HepG2 (cell line): ENCODE measurements at regions not wholly inside any gene's neighbourhood (a gene's known extent, or its start where the extent isn't known, plus 50 kb on each side); places are given as distances from the start of the nearest gene placed in this dataset.

Source experiments
- FOSL2 ChIP-seq: sonication (generic); formaldehyde crosslinking; IDR thresholded peaks from 2 replicates; pipeline ENCODE4 v1.4.0; 2020; ENCODE audit warnings: missing genetic modification reagents
- GABPB1 ChIP-seq: IDR thresholded peaks from 2 replicates; pipeline ENCODE4 v1.6.1; 2016; ENCODE audit warnings: mild to moderate bottlenecking, missing genetic modification reagents, moderate library complexity, missing compliant biosample characterization
- JUNB ChIP-seq: sonication (generic); formaldehyde crosslinking; IDR thresholded peaks from 2 replicates; pipeline ENCODE4 v1.8.0; 2022; ENCODE audit warnings: missing genetic modification reagents, mild to moderate bottlenecking, borderline replicate concordance
- NFE2L2 ChIP-seq: fragments of 150-350 bp; IDR thresholded peaks from 2 replicates; pipeline ENCODE4 v1.6.1; 2014; ENCODE audit warnings: low read length
- POLR2AphosphoS5 ChIP-seq: IDR thresholded peaks from 2 replicates; pipeline ENCODE4 v1.6.1; 2012; ENCODE audit warnings: low read depth, low read length
- ZBTB8A ChIP-seq: sonication (generic); formaldehyde crosslinking; IDR thresholded peaks from 2 replicates; pipeline ENCODE4 v1.4.0; 2020; ENCODE audit warnings: mild to moderate bottlenecking, low read depth, missing genetic modification reagents, borderline replicate concordance
- ZC3H4 ChIP-seq: sonication (generic); formaldehyde crosslinking; IDR thresholded peaks from 2 replicates; pipeline ENCODE4 v1.4.0; 2020; ENCODE audit warnings: missing genetic modification reagents, borderline replicate concordance
- ZNF510 ChIP-seq: sonication (generic); formaldehyde crosslinking; IDR thresholded peaks from 2 replicates; pipeline ENCODE4 v1.4.0; 2020; ENCODE audit warnings: low read depth, mild to moderate bottlenecking, missing genetic modification reagents
- ZNF556 ChIP-seq: sonication (generic); formaldehyde crosslinking; IDR thresholded peaks from 2 replicates; pipeline ENCODE4 v1.4.0; 2020; ENCODE audit warnings: mild to moderate bottlenecking, missing genetic modification reagents, borderline replicate concordance
- TF ChIP-seq, protein P1 (sequence below): sonication (generic); formaldehyde crosslinking; IDR thresholded peaks from 2 replicates; pipeline ENCODE4 v1.4.0; 2020; ENCODE audit warnings: missing genetic modification reagents
- TF ChIP-seq, protein P2 (sequence below): IDR thresholded peaks from 2 replicates; pipeline ENCODE4 v1.6.1; 2012; ENCODE audit warnings: low read length, improper control_type of control experiment
- TF ChIP-seq, protein P3 (sequence below): sonication (generic); formaldehyde crosslinking; IDR thresholded peaks from 2 replicates; pipeline ENCODE4 v1.5.0; 2020; ENCODE audit warnings: mild to moderate bottlenecking, missing genetic modification reagents, moderate library complexity

DNA sequence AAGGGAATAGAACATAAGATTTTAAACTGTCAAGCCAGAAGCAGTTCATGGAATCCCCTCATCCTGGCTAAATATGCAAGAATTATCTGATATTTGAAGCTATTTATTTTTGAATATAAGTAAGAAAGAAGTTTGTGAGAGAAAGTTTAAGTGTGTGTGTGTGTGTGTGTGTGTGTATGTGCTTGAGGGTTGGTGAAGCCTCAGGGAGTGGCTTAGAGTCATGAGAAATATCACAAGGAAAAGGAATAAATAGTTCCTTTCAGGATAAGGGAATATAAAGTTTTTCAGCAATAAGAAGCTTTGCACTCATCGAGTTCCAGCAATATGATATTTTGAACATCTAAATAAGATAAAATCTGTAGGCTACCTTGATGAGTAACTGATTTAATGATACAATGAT lies 359.6 kb downstream of the MEIS1 start:
- TF ChIP-seq POLR2AphosphoS5 (no peak), ZC3H4 (CRISPR knock-in tag) (no peak), ZNF556 (CRISPR knock-in tag) (no peak), NFE2L2 (no peak), FOSL2 (no peak), ZBTB8A (CRISPR knock-in tag) (no peak), JUNB (CRISPR knock-in tag) (no peak), GABPB1 (CRISPR knock-in tag) (no peak), ZNF510 (no peak)
- TF ChIP-seq, protein P1, sequence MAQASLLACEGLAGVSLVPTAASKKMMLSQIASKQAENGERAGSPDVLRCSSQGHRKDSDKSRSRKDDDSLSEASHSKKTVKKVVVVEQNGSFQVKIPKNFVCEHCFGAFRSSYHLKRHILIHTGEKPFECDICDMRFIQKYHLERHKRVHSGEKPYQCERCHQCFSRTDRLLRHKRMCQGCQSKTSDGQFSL: no peak
- TF ChIP-seq, protein P2, sequence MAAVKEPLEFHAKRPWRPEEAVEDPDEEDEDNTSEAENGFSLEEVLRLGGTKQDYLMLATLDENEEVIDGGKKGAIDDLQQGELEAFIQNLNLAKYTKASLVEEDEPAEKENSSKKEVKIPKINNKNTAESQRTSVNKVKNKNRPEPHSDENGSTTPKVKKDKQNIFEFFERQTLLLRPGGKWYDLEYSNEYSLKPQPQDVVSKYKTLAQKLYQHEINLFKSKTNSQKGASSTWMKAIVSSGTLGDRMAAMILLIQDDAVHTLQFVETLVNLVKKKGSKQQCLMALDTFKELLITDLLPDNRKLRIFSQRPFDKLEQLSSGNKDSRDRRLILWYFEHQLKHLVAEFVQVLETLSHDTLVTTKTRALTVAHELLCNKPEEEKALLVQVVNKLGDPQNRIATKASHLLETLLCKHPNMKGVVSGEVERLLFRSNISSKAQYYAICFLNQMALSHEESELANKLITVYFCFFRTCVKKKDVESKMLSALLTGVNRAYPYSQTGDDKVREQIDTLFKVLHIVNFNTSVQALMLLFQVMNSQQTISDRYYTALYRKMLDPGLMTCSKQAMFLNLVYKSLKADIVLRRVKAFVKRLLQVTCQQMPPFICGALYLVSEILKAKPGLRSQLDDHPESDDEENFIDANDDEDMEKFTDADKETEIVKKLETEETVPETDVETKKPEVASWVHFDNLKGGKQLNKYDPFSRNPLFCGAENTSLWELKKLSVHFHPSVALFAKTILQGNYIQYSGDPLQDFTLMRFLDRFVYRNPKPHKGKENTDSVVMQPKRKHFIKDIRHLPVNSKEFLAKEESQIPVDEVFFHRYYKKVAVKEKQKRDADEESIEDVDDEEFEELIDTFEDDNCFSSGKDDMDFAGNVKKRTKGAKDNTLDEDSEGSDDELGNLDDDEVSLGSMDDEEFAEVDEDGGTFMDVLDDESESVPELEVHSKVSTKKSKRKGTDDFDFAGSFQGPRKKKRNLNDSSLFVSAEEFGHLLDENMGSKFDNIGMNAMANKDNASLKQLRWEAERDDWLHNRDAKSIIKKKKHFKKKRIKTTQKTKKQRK: no peak
- TF ChIP-seq, protein P3, sequence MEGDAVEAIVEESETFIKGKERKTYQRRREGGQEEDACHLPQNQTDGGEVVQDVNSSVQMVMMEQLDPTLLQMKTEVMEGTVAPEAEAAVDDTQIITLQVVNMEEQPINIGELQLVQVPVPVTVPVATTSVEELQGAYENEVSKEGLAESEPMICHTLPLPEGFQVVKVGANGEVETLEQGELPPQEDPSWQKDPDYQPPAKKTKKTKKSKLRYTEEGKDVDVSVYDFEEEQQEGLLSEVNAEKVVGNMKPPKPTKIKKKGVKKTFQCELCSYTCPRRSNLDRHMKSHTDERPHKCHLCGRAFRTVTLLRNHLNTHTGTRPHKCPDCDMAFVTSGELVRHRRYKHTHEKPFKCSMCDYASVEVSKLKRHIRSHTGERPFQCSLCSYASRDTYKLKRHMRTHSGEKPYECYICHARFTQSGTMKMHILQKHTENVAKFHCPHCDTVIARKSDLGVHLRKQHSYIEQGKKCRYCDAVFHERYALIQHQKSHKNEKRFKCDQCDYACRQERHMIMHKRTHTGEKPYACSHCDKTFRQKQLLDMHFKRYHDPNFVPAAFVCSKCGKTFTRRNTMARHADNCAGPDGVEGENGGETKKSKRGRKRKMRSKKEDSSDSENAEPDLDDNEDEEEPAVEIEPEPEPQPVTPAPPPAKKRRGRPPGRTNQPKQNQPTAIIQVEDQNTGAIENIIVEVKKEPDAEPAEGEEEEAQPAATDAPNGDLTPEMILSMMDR: no peak
